HG03354 (cell line): ENCODE measurements at regions not wholly inside any gene's neighbourhood (a gene's known extent, or its start where the extent isn't known, plus 50 kb on each side); places are given as distances from the start of the nearest gene placed in this dataset.
A peak's percentile ranks its signal among the peaks of the same experiment; 100 is the strongest.
"Not testable (repeated sequence)": the region's sequence is repeated elsewhere in the genome, so short reads cannot be mapped to it uniquely, and the experiment has no call there.

Experiments used
- ATAC-seq: cut with Tn5 transposase; IDR thresholded peaks from one replicate; pipeline ENCODE4 v1.9.1; 2021; ENCODE audit warnings: mild to moderate bottlenecking; ENCODE audit not compliant: unreplicated experiment, poor library complexity, severe bottlenecking

DNA sequence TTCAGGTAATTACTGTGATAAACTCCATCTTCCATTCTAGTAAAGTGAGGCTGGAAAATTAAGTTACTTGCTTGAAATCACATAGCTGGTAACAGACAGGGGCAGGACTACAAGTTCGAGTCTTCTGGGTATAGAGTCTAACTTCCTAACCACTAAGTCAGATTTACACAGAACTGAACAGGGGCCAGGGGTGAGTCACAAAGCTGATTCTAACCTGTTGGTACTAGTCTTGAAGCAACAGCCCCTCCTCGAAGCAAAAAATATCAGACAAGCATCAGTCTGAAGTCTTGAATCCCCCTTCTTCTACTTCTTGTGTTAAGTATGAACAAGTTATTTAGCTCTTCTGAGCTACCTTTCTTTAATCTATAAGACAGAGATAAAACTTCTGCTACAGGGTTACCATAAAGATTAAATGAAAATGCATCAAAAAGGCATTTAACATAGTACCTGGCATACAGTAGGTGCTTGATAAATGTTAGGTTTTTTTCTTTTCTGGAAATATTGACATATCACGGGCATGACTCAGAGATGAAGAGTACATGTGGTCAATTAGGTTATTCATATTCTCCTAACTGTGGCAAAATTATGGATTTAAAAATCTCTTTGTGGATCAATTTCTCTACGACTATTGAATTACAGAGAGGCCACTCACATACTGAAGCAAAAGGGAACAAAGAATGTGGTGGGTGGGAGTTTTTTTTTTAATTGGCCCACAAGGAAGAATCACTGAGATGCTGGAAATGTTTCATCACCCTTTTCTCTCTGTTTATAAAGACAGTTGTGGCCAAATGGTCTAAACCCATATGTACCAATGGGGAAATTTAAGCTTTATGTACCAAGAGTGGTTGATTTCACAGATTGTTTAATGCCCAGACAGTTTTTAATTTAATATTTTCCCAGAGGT is 266.9 kb upstream of the DYNLRB2 start:
- ATAC-seq, result no peak

DNA sequence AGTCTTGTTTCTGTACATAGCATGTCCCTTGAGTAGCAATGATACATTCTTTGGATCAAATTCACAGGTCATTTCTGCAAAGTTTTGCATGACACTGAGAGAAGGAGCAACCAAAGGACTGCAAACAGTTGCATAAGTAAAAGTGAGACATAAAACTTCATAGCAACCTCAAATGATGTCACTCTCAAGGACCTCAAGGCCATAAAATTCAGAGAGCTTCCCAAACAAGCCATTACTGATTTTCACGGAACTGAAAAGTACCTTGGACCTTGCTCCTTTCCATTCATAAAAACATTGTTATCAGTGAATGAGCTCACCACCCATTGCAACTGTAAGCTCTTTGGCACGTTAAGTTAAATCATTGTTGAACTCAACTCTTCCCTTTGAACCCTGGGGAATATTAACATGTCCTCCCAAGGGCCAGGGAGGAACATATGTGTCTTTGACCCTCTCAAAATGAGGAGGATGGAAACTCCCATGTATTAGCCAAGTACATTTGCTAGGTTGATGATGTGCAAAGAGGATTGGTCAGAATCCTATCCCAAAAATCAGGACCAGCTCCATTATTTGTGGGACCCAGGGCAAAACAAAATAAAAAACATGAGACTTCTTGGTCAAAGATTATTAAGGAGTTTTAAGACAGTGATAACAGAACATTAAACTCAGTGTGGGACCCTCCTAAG is 275.0 kb upstream of the DYNLRB2 start:
- no peak for ATAC-seq

DNA sequence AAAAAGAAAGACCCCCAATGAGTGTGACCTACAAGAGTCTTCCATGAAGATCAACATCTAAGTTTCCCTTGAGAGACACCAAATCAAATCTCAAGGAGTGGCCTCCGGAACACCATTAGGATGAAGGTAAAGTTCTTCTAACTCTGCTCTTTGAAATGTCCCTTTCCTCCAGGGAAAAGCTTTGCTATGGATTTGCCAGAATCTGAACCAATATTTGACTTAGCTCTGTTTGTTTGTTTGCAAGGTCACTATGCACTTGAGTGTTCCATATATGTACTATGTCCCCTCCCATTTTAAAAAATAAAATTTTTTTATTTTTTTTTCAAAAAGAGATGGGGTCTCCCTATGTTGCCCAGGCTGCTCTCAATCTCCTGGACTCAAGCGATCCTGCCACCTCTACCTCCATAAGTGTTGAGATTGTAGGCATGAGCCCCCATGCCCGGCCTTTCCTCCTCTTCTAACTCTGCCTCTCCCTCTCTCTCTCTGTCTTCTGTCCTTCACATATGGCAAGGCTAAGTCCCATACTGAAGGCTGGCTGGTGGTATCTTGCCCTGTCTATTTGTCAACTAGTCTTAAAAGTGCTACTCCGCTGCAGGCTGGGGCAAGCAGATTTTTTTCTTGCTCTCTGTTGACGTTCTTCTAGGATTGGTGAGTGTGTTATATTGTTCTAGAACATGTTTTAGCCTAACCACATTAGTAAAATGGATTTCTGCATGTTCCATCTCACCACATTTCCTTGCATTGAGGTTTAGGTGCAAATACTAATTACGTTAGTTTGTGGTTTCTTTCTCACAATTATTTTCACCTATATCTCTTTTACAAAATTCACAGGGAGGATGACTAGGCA is 276.7 kb upstream of the DYNLRB2 start:
- no peak for ATAC-seq

DNA sequence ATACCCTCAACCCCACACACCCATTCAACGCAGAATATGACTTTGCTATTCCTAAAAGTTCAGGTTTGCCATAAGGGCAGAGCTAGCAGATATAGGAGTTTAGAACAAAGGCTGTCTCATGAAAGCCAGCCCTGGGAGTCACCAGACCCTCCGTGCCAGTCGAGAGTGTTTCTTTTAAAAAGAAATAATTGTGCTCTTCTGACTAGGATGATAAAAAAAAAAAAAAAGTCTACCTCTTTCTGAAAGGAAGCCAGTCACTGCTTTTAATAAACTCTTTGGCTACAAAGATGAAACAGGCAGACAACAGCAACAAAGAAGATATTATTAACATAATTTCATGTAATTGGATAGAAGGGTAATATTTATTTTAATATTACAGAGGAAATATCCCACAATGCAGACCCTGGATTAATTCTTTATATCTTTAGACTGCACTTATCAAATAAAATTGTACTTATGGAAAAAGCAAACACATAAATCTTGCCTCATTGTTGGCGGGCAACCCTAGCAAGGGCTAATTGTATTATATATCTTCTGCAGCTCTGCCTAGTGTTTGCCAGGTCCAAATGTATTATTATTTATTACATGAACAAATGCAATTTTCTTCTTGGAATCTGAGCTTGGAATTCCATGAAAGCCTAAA is 277.5 kb upstream of the DYNLRB2 start:
- ATAC-seq, result no peak

DNA sequence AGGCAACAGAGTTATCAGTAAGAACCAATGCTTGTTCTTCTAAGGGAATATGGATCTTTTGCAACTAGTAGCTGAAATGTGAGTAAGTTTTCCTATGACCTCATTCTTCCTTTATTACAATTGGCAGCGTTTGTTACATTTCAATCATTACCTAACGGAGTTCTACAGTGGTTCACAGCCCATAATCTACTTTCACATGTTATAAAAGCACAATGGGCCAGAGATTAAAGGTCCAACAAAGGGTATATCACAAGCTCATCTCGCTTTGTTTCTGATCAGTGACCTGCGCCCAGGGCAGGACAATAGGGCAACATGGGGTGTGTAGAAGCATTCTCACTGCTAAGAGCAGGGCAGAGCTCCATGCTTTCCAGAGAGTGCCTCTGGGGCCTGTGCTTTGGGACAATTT is 279.9 kb upstream of the DYNLRB2 start:
- ATAC-seq, result no peak

DNA sequence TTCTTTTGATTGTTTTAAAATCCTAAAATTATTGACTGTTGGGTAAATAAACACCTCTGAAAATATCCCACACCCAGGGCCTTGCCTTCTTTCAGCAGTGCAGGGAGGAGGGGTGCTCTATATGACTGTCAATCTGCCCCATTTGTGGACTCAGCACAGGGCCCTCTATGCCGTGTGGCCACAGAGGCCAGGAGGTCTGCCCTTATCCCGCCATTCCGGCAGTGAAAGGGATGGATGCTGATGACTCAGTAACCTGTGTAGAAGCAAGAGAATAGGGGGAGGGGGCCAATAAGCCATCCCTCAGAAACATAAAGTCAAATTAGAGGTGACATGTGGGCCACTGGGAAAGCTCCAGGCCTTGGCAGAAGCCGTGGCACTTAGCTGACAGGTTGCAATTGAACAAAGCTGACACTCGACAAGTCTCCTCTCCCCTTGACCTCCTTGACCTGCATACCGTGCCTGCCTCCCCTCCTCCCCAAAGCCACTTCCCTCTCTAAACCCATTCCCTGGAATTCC is 281.4 kb upstream of the DYNLRB2 start:
- no peak for ATAC-seq

DNA sequence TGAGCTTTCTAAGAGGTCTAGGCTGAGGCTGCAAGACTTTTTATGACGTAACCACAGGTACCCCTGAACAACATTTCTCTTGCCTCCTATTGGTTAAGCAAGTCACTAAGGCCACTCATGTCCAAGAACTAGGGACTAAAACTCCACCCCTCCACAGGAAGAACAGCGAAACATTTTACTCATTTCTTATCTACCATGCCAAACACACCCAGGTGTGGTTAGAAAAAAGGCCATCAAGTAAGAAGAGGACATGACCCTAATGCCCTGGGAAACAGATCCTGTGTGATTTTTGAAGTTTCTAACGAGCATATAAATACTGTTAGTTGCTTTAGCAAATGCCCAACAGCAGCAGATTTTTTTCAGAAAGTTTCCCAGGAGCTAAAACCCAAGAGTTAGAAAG is 282.4 kb upstream of the DYNLRB2 start:
- no peak for ATAC-seq

DNA sequence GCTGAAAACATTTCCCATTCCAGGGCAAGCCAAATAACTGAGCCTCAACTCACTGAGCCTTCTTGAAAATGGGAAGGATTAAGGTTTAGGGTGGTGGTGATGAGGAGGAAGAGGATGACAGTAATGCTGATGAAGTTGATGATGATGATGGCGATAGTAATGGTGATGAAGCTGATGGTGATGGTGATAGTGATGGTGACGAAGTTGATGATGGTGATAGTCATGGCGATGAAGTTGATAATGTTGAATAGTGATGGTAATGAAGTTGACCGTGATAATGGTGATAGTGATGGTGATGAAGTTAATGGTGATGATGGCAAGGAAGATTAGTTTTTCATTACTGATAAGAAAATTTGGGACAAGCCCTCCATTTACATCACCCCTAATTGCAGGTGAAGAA is 285.8 kb upstream of the DYNLRB2 start:
- no peak for ATAC-seq

DNA sequence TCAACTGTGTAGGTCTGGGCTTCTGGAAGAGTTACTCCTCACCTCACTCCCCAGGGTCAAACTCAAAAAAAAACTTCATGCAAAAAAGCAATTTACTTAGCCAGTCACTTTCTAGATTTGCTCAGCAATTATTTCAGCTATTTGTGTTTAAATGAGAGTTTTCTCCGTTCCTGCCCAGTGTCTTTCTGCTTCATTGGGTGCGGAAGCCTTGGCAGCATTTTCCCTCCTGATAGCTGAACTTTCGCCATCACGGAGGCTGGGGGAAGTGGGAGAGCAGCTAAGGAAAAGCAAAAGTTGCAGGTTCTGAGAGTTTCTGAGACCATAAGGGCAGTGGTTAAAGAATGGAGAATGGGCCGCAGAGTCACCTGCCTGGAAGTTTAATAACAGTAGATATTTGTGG is 287.1 kb upstream of the DYNLRB2 start:
- ATAC-seq, result no peak

DNA sequence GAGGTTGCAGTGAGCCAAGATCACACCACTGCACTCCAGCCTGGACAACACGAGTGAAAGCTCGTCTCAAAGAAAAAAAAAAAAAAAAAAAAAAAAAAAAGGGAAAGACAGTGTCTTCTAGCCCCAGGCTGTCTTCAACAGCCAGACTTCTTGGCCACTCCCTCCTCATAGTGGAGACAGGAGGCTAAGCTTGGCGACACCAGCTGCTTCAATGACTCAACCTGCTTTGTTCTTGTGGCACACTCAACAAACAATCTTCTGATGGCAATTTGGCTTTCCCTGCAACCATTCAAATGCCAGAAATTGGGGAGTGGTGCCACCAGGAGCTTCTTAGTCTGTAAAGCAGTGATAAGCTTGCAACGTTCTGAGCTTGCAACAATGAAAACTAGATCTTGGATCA is 290.4 kb upstream of the DYNLRB2 start:
- no peak for ATAC-seq

DNA sequence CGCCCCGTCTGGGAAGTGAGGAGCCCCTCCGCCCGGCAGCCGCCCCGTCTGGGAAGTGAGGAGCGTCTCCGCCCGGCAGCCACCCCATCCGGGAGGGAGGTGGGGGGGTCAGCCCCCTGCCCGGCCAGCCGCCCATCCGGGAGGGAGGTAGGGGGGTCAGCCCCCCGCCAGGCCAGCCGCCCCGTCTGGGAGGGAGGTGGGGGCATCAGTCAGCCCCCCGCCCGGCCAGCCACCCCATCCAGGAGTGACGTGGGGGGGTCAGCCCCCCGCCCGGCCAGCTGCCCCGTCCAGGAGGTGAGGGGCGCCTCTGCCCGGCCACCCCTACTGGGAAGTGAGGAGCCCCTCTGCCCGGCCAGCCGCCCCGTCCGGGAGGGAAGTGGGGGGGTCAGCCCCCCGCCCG is 297.5 kb upstream of the DYNLRB2 start:
- ATAC-seq, result not testable (repeated sequence)

DNA sequence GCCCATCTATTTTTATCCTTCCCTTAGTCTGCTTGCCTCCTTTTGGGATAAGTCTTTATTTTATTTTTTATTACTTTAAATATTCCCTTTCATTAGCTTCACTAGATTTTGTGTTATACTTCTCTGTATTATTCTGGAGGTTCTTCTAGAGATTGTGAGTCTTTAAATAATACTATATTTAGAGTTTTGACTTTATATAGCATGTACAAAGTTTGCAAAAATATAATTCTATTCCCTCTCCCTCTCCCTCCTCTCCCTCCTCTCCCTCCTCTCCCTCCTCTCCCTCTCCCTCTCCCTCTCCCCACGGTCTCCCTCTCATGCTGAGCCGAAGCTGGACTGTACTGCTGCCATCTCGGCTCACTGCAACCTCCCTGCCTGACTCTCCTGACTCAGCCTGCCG is 298.5 kb upstream of the DYNLRB2 start:
- not testable (repeated sequence) for ATAC-seq

DNA sequence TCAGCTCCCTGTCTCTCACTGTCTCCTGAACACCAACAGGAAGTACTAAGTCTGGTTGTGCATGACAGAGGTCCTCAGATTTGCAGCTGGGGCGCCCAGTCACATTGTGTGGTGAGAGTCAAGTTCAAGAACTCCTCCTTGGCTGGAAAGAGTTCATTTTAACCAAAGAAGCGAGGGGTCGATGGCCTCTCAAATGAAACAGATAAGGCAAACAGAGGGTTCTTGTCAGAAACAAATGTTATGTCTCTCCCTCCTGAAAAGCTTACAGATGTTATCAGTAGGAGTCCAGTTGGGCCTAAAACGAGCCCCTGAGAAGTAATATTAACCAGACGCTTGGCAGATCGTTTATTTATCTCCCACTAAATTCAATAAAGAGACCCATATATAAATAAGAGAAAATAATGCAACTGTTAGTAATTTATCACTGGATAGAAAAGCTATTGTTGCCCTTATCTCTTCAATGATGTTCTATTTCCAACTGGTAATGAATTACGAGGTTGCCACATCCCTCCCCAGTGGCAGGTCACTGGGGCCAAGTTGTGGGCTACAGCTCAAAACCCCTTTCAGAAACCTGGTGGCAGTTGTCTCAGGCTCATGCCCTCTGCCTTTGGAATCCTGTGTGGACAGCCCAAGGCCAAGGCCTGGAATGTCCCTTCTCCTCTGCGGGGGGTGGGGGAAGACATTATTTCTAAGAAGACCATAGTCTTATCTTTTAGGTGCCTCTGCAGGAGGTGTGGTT is 307.5 kb upstream of the DYNLRB2 start:
- no peak for ATAC-seq

DNA sequence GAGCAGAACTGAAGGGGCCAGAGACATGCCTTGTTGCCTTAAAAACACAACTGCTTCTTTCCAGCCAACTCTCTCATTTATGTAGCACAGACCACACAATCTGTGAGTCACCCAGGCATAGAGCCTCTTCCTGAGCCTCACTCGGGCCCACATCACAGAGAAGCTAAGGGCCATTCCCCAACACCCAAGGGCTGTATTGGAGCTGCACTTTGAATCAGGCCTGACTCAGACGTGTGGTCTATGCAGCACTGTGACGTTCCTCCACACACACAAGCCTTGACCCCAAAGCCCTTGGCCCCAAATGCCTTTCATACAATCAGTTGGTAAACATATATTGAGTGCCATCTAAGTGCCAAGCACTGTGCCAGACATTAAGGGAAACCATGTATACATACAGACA is 308.9 kb upstream of the DYNLRB2 start:
- ATAC-seq, result peak; percentile 90

DNA sequence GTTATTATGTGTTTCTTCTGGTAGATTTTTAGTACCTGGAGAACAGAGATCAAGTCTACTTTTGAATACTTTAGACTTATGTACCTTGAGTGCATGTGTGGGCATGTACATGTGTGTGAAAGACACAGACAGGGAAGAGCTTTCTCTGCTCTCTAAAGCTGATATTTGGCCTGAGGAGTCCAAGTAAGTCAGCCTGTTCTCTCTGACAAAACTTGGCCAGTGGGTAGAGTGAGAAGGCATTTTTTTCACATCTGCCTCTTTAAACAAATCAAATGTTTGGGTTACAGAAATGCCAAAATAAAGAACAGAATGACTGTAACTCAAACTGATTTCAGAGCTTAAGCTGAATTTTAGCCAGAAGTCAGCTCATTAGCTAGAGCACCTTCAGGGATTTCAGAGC is 309.7 kb upstream of the DYNLRB2 start:
- no peak for ATAC-seq

DNA sequence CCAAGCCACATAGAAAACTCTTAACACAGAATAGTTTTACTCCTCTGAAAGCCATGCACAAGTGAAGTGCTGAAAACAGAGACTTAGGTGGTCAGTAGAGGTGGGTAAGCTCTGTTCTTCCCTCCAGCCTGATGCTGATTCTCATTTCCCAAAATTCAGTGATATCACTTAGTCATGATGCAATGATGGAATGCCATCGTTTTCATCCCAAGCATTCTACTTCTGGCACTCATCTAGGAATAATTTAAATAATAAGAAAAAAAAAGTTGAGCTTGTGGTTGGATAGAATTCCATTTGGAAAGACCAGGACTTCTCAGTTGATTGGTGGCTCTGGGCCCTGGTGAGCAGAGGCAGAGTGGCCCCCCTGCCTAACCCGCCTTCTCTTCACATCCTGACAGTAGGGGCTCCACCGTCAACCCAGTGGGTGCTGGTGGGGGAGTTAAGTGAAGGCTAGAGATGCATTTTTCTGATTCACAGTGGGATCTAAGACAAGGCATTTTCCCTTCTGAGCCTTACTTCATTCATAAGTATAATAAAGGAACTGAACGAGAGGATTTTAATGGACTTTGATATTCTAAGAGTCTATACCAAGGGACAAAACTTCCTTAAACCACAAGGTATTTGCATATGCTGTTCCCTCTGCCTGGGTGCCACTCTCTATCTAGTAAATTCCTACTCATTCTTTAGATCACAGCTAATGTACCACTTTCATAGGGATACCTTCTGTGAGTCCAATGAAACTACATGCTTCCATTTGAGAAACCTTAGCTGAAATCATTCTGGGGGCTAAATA is 310.3 kb upstream of the DYNLRB2 start:
- no peak for ATAC-seq

DNA sequence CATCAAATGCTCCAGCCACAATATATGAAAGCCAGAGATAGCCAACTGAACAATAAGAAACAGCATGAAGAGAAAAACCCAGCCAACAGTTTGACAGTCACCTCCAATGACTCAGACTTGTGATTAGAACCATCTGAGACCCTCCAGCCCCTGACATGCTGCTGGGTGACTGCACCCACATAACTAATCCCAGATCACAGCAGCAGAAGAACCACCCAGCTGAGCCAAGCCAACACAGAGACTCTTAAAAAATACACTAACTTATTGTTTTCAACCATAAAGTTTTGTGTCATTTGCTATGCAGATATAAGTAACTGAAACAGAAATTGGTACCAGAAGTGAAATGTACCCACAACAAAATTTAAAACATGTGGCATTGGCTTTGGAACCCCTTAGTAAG is 314.3 kb upstream of the DYNLRB2 start:
- no peak for ATAC-seq

DNA sequence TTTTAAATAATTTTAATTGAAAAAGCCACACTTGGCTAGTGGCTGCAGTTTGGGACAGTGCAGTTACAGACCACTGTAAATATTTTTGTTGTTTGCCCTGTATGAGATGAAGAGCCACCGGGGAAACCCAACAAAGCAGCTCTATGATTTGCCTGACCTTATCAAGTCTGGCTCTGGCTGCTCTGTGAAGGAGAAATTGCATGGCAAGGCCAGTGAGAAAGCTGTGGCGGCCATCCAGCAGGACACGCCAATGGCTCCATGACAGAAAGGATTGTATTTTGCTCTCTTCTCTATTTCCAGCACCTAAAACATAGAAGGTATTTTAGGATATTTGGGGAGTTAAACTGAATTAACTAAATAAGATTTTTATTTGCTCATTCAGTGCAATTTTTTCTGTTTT is 330.0 kb upstream of the DYNLRB2 start:
- no peak for ATAC-seq
